Ishikawa (cell line): ENCODE measurements at regions not wholly inside any gene's neighbourhood (a gene's known extent, or its start where the extent isn't known, plus 50 kb on each side); places are given as distances from the start of the nearest gene placed in this dataset.

Experiments used
- CEBPB ChIP-seq: IDR thresholded peaks from 2 replicates; pipeline ENCODE4 v1.6.1; 2012
- EP300 ChIP-seq: IDR thresholded peaks from 2 replicates; pipeline ENCODE4 v1.6.1; 2012; ENCODE audit warnings: borderline replicate concordance
- FOXM1 ChIP-seq: IDR thresholded peaks from 2 replicates; pipeline ENCODE4 v1.6.1; 2012; ENCODE audit warnings: low read depth, borderline replicate concordance
- NFIC ChIP-seq: IDR thresholded peaks from 2 replicates; pipeline ENCODE4 v1.6.1; 2012
- TEAD4 ChIP-seq: IDR thresholded peaks from 2 replicates; pipeline ENCODE4 v1.6.1; 2012
- YY1 ChIP-seq: IDR thresholded peaks from 2 replicates; pipeline ENCODE4 v1.6.1; 2012; ENCODE audit warnings: low read depth
- ZBTB7A ChIP-seq: IDR thresholded peaks from 2 replicates; pipeline ENCODE4 v1.6.1; 2012; ENCODE audit warnings: low read depth
- TF ChIP-seq, protein P1 (sequence below): IDR thresholded peaks from 2 replicates; pipeline ENCODE4 v1.6.1; 2012
- TF ChIP-seq, protein P2 (sequence below): IDR thresholded peaks from 2 replicates; pipeline ENCODE4 v1.6.1; 2012; ENCODE audit warnings: low read depth, mild to moderate bottlenecking

DNA sequence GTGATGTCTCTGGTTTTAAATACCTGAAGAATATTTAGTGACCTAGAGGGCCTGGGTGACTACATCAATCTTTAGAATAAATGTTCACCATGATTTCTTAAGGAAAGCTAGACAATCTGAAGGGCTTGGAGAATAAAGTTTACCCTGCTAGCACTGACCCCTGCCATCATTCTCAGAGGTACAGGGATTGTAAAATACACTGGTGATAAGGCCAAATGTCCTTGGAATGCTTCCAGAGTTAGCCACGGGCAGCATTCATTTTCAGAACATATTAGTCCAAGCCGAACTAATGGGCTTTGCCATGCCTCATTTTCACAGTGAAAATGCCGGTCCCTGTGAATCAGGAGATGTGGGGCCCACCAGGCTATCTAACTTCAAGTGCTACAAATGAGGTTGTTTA is 1381.7 kb upstream of the SEL1L start:
- TF ChIP-seq CEBPB (no peak), ZBTB7A (no peak), TEAD4 (no peak), EP300 (no peak), YY1 (no peak), NFIC (no peak), FOXM1 (no peak)
- TF ChIP-seq, protein P1, sequence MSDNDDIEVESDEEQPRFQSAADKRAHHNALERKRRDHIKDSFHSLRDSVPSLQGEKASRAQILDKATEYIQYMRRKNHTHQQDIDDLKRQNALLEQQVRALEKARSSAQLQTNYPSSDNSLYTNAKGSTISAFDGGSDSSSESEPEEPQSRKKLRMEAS: no peak
- TF ChIP-seq, protein P2, sequence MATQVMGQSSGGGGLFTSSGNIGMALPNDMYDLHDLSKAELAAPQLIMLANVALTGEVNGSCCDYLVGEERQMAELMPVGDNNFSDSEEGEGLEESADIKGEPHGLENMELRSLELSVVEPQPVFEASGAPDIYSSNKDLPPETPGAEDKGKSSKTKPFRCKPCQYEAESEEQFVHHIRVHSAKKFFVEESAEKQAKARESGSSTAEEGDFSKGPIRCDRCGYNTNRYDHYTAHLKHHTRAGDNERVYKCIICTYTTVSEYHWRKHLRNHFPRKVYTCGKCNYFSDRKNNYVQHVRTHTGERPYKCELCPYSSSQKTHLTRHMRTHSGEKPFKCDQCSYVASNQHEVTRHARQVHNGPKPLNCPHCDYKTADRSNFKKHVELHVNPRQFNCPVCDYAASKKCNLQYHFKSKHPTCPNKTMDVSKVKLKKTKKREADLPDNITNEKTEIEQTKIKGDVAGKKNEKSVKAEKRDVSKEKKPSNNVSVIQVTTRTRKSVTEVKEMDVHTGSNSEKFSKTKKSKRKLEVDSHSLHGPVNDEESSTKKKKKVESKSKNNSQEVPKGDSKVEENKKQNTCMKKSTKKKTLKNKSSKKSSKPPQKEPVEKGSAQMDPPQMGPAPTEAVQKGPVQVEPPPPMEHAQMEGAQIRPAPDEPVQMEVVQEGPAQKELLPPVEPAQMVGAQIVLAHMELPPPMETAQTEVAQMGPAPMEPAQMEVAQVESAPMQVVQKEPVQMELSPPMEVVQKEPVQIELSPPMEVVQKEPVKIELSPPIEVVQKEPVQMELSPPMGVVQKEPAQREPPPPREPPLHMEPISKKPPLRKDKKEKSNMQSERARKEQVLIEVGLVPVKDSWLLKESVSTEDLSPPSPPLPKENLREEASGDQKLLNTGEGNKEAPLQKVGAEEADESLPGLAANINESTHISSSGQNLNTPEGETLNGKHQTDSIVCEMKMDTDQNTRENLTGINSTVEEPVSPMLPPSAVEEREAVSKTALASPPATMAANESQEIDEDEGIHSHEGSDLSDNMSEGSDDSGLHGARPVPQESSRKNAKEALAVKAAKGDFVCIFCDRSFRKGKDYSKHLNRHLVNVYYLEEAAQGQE: no peak
